Lower leg skin (tissue), 4 donors: ENCODE measurements at regions not wholly inside any gene's neighbourhood (a gene's known extent, or its start where the extent isn't known, plus 50 kb on each side); places are given as distances from the start of the nearest gene placed in this dataset.

Experiments
- DNase-seq, 2 donors: peaks; one replicate each; pipeline ENCODE4 v3.0.0-alpha.2; 2019; ENCODE audit warnings: low spot score in 2 of 2
- H3K4me3 ChIP-seq: fragments of 200-600 bp; sonication (generic); 2 replicates; pipeline ENCODE4 v1.5.1; 2017; ENCODE audit warnings: mild to moderate bottlenecking, low read depth; ENCODE audit not compliant: poor library complexity, severe bottlenecking
- CTCF ChIP-seq, 3 donors: fragments of 450-650 bp; IDR thresholded peaks; one replicate each; pipeline ENCODE4 v1.5.1; 2016; ENCODE audit warnings: antibody characterized with exemption in 3 of 3, mild to moderate bottlenecking in 3 of 3, moderate library complexity in 2 of 3
- POLR2A ChIP-seq, 2 donors: fragments of 450-650 bp; IDR thresholded peaks; one replicate each; pipeline ENCODE4 v1.6.1; 2016 to 2017; ENCODE audit warnings: antibody characterized with exemption in 2 of 2, mild to moderate bottlenecking in 1 of 2, moderate library complexity in 1 of 2
- WGBS, 2 donors: methylation state at CpG; one replicate each; pipeline ENCODE4 v1.1.5; 2018; 5-methylcytosine and 5-hydroxymethylcytosine counted together
- intact Hi-C: fragments of 100-400 bp; cut with DNase I; formaldehyde crosslinking; loops from one replicate; pipeline ENCODE4 v1.15.0; 2023; ENCODE audit warnings: low total_unique reads

- peak in 1 of 2 donors; percentile 39 for DNase-seq
These were observed 123.2 kb upstream of the FAM9C start for GRCh38 chrX:13167481-13168231.

GRCh38 chrX:13165266-13166189 lies 121.1 kb upstream of the FAM9C start:
- TF ChIP-seq POLR2A (IDR thresholded peaks at IDR 0.05) (no peak), CTCF (IDR thresholded peaks at IDR 0.05) (no peak)
- 49 to 55% methylated on average over 6 of the region's 6 CpGs for WGBS, 2 donors
- H3K4me3 ChIP-seq = no peak overlapping the region
- intact Hi-C loops = no loop called here
- no peak for DNase-seq

More at GRCh38 chrX:13167481-13168231, 123.2 kb upstream of the FAM9C start:
- intact Hi-C loops = no loop called here
- WGBS, 2 donors = 18 to 44% methylated on average over 9 of the region's 9 CpGs
- TF ChIP-seq POLR2A (IDR thresholded peaks at IDR 0.05) = no peak
- TF ChIP-seq CTCF (IDR thresholded peaks at IDR 0.05) = no peak
- H3K4me3 ChIP-seq = no peak overlapping the region

- DNase-seq = no peak
- intact Hi-C loops = no loop called here
- TF ChIP-seq POLR2A (IDR thresholded peaks at IDR 0.05) (no peak), CTCF (IDR thresholded peaks at IDR 0.05) (no peak)
These were observed 120.2 kb upstream of the FAM9C start for GRCh38 chrX:13164611-13165010.

GRCh38 chrX:13162772-13163410 lies 118.5 kb upstream of the FAM9C start:
- no peak for DNase-seq
- H3K4me3 ChIP-seq = no peak overlapping the region
- intact Hi-C loops = no loop called here
- 77 to 79% methylated on average over 4 of the region's 4 CpGs for WGBS, 2 donors
- TF ChIP-seq CTCF (IDR thresholded peaks at IDR 0.05) = no peak
- no peak for TF ChIP-seq POLR2A (IDR thresholded peaks at IDR 0.05)

More at GRCh38 chrX:13164611-13165010, 120.2 kb upstream of the FAM9C start:
- 61 to 63% methylated on average over 7 of the region's 7 CpGs for WGBS, 2 donors
- H3K4me3 ChIP-seq = no peak overlapping the region

GRCh38 chrX:13159886-13160285 lies 115.5 kb upstream of the FAM9C start:
- TF ChIP-seq CTCF (IDR thresholded peaks at IDR 0.05) = no peak
- TF ChIP-seq POLR2A (IDR thresholded peaks at IDR 0.05) = no peak
- H3K4me3 ChIP-seq = no peak overlapping the region
- intact Hi-C loops = no loop called here
- no peak for DNase-seq
